NT2/D1 (cell line): ENCODE measurements at regions not wholly inside any gene's neighbourhood (a gene's known extent, or its start where the extent isn't known, plus 50 kb on each side); places are given as distances from the start of the nearest gene placed in this dataset.

Experiments
- SUZ12 ChIP-seq: IDR thresholded peaks from 2 replicates; pipeline ENCODE4 v1.6.1; 2011; ENCODE audit not compliant: insufficient read length, insufficient read depth; ENCODE audit errors: extremely low read depth
- YY1 ChIP-seq: IDR thresholded peaks from 2 replicates; pipeline ENCODE4 v1.6.1; 2011; ENCODE audit not compliant: insufficient read length, insufficient read depth
- ZNF274 ChIP-seq: IDR thresholded peaks from 2 replicates; pipeline ENCODE4 v1.6.1; 2011; ENCODE audit warnings: mild to moderate bottlenecking, low read depth, low read length

GRCh38 chr6:14499309-14499708, 381.7 kb downstream of the CD83 start:
- TF ChIP-seq YY1 (no peak), SUZ12 (no peak), ZNF274 (no peak)
